ENCODE measurements at regions not wholly inside any gene's neighbourhood (a gene's known extent, or its start where the extent isn't known, plus 50 kb on each side); places are given as distances from the start of the nearest gene placed in this dataset.

- Mint-ChIP-seq H3K4me1 (ENCODE audit: low read depth) (no peaks in the 10 kb centered on the region), H3K4me3 (ENCODE audit: low read depth) (no peak overlapping the region), H3K9me3 (ENCODE audit: low read depth) (peaks cover 5% of the 10 kb centered on the region)
These were observed 321.6 kb downstream of the PTPRU start for GRCh38 chr1:29557701-29558600.

GRCh38 chr1:29557066-29557465 is 320.7 kb downstream of the PTPRU start:
- Mint-ChIP-seq H3K27ac (no peak overlapping the region), H3K4me1 (ENCODE audit: low read depth) (no peaks in the 10 kb centered on the region), H3K27me3 (no peaks in the 10 kb centered on the region), H3K36me3 (ENCODE audit: insufficient read depth) (no peaks in the 10 kb centered on the region), H3K9me3 (ENCODE audit: low read depth) (no peaks in the 10 kb centered on the region), H3K4me3 (ENCODE audit: low read depth) (no peak overlapping the region)
- no peak for TF ChIP-seq CTCF (IDR thresholded peaks at IDR 0.05; ENCODE audit: unreplicated experiment)
- DNase-seq (ENCODE audit: low spot score, unreplicated experiment), result no peak

More at GRCh38 chr1:29557701-29558600, 321.6 kb downstream of the PTPRU start:
- peaks cover 2% of the 10 kb centered on the region for H3K36me3 Mint-ChIP-seq (ENCODE audit: insufficient read depth)
- no peak overlapping the region for H3K27ac Mint-ChIP-seq
- no peak for TF ChIP-seq CTCF (IDR thresholded peaks at IDR 0.05; ENCODE audit: unreplicated experiment)
- DNase-seq (ENCODE audit: low spot score, unreplicated experiment), result no peak
- no peaks in the 10 kb centered on the region for H3K27me3 Mint-ChIP-seq

GRCh38 chr1:29556657-29557056 is 320.3 kb downstream of the PTPRU start:
- Mint-ChIP-seq H3K27ac (no peak overlapping the region), H3K9me3 (ENCODE audit: low read depth) (no peaks in the 10 kb centered on the region), H3K4me3 (ENCODE audit: low read depth) (no peak overlapping the region), H3K4me1 (ENCODE audit: low read depth) (no peaks in the 10 kb centered on the region), H3K36me3 (ENCODE audit: insufficient read depth) (no peaks in the 10 kb centered on the region), H3K27me3 (no peaks in the 10 kb centered on the region)
- no peak for TF ChIP-seq CTCF (IDR thresholded peaks at IDR 0.05; ENCODE audit: unreplicated experiment)
- DNase-seq (ENCODE audit: low spot score, unreplicated experiment), result no peak

- H3K4me1 Mint-ChIP-seq (ENCODE audit: low read depth), result peaks cover 2% of the 10 kb centered on the region
- no peaks in the 10 kb centered on the region for H3K9me3 Mint-ChIP-seq (ENCODE audit: low read depth)
- H3K4me3 Mint-ChIP-seq (ENCODE audit: low read depth), result no peak overlapping the region
- H3K27ac Mint-ChIP-seq, result no peak overlapping the region
- DNase-seq (ENCODE audit: low spot score, unreplicated experiment), result no peak
- TF ChIP-seq CTCF (IDR thresholded peaks at IDR 0.05; ENCODE audit: unreplicated experiment), result no peak
- H3K27me3 Mint-ChIP-seq, result no peaks in the 10 kb centered on the region
- H3K36me3 Mint-ChIP-seq (ENCODE audit: insufficient read depth), result no peaks in the 10 kb centered on the region
These were observed 318.8 kb downstream of the PTPRU start for GRCh38 chr1:29555043-29555620.

GRCh38 chr1:29554208-29554778 is 318.0 kb downstream of the PTPRU start:
- no peak for TF ChIP-seq CTCF (IDR thresholded peaks at IDR 0.05; ENCODE audit: unreplicated experiment)

More at GRCh38 chr1:29554208-29554778, 318.0 kb downstream of the PTPRU start:
- no peak for DNase-seq (ENCODE audit: low spot score, unreplicated experiment)
- H3K27me3 Mint-ChIP-seq, result no peaks in the 10 kb centered on the region
- no peak overlapping the region for H3K27ac Mint-ChIP-seq
- no peaks in the 10 kb centered on the region for H3K9me3 Mint-ChIP-seq (ENCODE audit: low read depth)
- no peak overlapping the region for H3K4me3 Mint-ChIP-seq (ENCODE audit: low read depth)
- H3K4me1 Mint-ChIP-seq (ENCODE audit: low read depth), result peaks cover 3% of the 10 kb centered on the region
- H3K36me3 Mint-ChIP-seq (ENCODE audit: insufficient read depth), result no peaks in the 10 kb centered on the region

Measured in progenitor cell of endocrine pancreas (in vitro differentiated cells).